ENCODE measurements at regions not wholly inside any gene's neighbourhood (a gene's known extent, or its start where the extent isn't known, plus 50 kb on each side); places are given as distances from the start of the nearest gene placed in this dataset.

GRCh38 chr3:107271787-107272387 is 105.4 kb upstream of the CCDC54 start:
- DNase-seq (ENCODE audit: low read depth in 2 of 3, low spot score in 2 of 3), result no peak

GRCh38 chr3:107272471-107272870 is 104.8 kb upstream of the CCDC54 start:
- DNase-seq (ENCODE audit: low read depth in 2 of 3, low spot score in 2 of 3), result no peak

- no peak for DNase-seq (ENCODE audit: low read depth in 2 of 3, low spot score in 2 of 3)
Measured at GRCh38 chr3:107272885-107273284, 104.4 kb upstream of the CCDC54 start.

- no peak for DNase-seq (ENCODE audit: low read depth in 2 of 3, low spot score in 2 of 3)
Measured at GRCh38 chr3:107273771-107274170, 103.5 kb upstream of the CCDC54 start.

GRCh38 chr3:107275511-107275910 is 101.7 kb upstream of the CCDC54 start:
- DNase-seq (ENCODE audit: low read depth in 2 of 3, low spot score in 2 of 3), result no peak

- DNase-seq (ENCODE audit: low read depth in 2 of 3, low spot score in 2 of 3), result no peak
Measured at GRCh38 chr3:107283948-107284347, 93.3 kb upstream of the CCDC54 start.

GRCh38 chr3:107284612-107285011 is 92.6 kb upstream of the CCDC54 start:
- DNase-seq (ENCODE audit: low read depth in 2 of 3, low spot score in 2 of 3), result no peak

- no peak for DNase-seq (ENCODE audit: low read depth in 2 of 3, low spot score in 2 of 3)
Measured at GRCh38 chr3:107285197-107285596, 92.0 kb upstream of the CCDC54 start.

- no peak for DNase-seq (ENCODE audit: low read depth in 2 of 3, low spot score in 2 of 3)
Measured at GRCh38 chr3:107289354-107289753, 87.9 kb upstream of the CCDC54 start.

GRCh38 chr3:107294117-107294516 is 83.1 kb upstream of the CCDC54 start:
- DNase-seq (ENCODE audit: low read depth in 2 of 3, low spot score in 2 of 3), result no peak

GRCh38 chr3:107297597-107297996 is 79.6 kb upstream of the CCDC54 start:
- DNase-seq (ENCODE audit: low read depth in 2 of 3, low spot score in 2 of 3), result no peak

- DNase-seq (ENCODE audit: low read depth in 2 of 3, low spot score in 2 of 3), result no peak
Measured at GRCh38 chr3:107307205-107307604, 70.0 kb upstream of the CCDC54 start.

GRCh38 chr3:107308716-107309115 is 68.5 kb upstream of the CCDC54 start:
- no peak for DNase-seq (ENCODE audit: low read depth in 2 of 3, low spot score in 2 of 3)

- no peak for DNase-seq (ENCODE audit: low read depth in 2 of 3, low spot score in 2 of 3)
Measured at GRCh38 chr3:107309312-107309711, 67.9 kb upstream of the CCDC54 start.

GRCh38 chr3:107313711-107314110 is 63.5 kb upstream of the CCDC54 start:
- no peak for DNase-seq (ENCODE audit: low read depth in 2 of 3, low spot score in 2 of 3)

GRCh38 chr3:107315141-107315540 is 62.1 kb upstream of the CCDC54 start:
- no peak for DNase-seq (ENCODE audit: low read depth in 2 of 3, low spot score in 2 of 3)

GRCh38 chr3:107323723-107324122 is 53.5 kb upstream of the CCDC54 start:
- no peak for DNase-seq (ENCODE audit: low read depth in 2 of 3, low spot score in 2 of 3)

- DNase-seq (ENCODE audit: low read depth in 2 of 3, low spot score in 2 of 3), result no peak
Measured at GRCh38 chr3:107325446-107325845, 51.8 kb upstream of the CCDC54 start.
